ENCODE measurements at regions not wholly inside any gene's neighbourhood (a gene's known extent, or its start where the extent isn't known, plus 50 kb on each side); places are given as distances from the start of the nearest gene placed in this dataset.

- no peak for DNase-seq (ENCODE audit: low spot score)
Observed at GRCh38 chr1:5273280-5274003, 619.0 kb downstream of the AJAP1 start.

GRCh38 chr1:5272325-5272724 lies 617.9 kb downstream of the AJAP1 start:
- no peak for DNase-seq (ENCODE audit: low spot score)

- no peak for DNase-seq (ENCODE audit: low spot score)
Observed at GRCh38 chr1:5271264-5271663, 616.9 kb downstream of the AJAP1 start.

DNA sequence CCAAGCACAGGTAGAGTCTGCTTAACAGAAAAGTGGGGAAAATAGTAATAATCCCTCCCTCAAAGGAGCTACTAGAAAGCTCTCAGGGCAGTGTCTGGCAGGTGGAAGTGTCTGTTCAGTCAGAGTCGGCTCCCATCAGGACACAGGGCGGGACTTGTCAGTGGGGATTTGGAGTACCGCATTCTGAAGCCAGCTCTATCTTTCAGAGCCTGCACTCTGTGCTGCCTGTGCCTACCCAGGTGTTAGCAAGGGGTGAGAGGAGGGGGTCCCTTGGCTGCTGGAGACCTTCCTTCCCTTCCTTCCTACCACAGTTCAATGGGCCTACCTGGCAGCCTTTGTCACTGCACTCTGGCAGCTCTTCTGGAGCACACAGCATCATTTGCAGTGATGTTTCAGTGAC lies 615.5 kb downstream of the AJAP1 start:
- no peak for DNase-seq (ENCODE audit: low spot score)

DNA sequence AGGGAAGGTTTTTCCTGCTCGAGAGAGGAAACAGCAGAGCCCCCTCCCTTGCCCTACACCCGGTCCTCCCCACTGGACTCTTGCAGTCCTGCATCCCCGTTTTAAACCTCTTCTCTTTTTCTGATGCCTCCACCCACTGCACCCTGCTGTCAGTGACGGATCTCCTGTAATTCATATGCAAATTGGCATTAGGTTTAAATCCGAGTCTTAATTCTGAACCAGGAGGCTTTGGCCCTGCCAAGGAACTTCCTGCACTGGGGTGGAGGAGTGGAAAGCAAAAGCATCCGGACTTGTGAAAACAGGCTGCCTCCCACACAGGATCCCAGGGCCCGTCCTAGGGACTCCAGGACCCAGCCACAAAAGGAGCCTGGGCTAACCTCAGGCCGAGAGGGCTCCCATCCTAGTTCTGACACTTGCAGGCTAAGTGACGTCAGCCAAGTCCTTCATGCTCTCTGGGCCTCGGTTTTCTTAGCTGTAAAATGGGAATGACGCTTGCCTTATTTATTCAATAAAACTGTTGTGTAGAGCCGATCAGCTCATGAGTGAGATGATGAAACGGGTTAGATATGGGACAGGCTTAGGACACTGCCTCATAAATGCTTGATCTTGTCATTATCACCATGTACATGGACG lies 613.3 kb downstream of the AJAP1 start:
- no peak for DNase-seq (ENCODE audit: low spot score)

DNA sequence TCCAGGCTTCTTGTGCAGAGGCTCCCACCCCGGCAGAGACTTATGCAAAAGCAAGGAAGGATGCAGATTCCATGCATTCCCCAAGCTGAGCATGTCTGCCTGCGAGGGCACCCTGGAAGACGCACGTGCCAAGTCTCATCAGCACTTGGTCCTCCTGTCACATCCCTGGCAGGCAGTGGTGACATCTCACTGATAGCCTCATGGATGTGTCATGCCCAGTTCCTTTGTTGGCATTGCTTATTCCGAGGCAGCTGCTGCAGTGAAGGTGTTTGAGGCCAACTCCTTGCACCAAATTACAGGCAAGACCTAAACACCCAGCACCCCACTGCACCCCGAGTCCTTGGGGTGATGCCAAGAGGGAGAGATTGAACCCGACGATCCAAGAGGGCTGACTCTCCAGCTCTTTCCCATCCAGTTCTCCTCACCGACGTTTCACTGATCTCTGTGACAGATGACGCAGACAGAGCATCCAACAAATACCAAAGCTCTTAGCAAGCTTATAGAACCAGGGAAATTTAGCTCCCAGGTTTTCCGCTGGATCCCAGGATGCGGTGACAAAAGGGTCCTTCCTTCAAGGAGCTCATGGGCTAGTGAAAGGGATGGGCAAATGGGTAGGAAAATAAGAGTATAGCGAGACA lies 611.1 kb downstream of the AJAP1 start:
- DNase-seq (ENCODE audit: low spot score): no peak

GRCh38 chr1:5264476-5264875 lies 610.1 kb downstream of the AJAP1 start:
- DNase-seq (ENCODE audit: low spot score): no peak

- DNase-seq (ENCODE audit: low spot score): no peak
Observed at GRCh38 chr1:5256793-5257192, 602.4 kb downstream of the AJAP1 start.

- no peak for DNase-seq (ENCODE audit: low spot score)
Observed at GRCh38 chr1:5254975-5255374, 600.6 kb downstream of the AJAP1 start.

GRCh38 chr1:5254131-5254725 lies 599.8 kb downstream of the AJAP1 start:
- no peak for DNase-seq (ENCODE audit: low spot score)

DNA sequence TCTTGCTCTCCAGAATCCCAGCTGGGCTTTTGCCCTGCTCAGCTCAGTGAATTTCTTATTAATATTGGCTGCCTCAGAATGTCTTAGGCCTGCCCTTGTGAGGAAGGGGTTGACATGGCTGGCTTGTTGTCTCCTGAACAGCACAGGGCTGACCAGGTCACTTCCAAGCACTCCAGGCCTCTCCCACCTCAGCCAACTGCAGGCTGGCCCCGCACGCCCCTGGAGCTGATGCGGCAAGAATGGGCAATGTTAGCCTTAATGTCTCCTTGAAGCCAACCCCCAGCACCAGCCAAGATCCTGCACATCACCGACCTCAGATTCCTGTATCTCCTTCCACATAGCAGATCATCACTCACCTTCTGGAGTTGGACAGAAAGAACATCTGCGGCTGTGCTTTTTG lies 598.6 kb downstream of the AJAP1 start:
- DNase-seq (ENCODE audit: low spot score): no peak

DNA sequence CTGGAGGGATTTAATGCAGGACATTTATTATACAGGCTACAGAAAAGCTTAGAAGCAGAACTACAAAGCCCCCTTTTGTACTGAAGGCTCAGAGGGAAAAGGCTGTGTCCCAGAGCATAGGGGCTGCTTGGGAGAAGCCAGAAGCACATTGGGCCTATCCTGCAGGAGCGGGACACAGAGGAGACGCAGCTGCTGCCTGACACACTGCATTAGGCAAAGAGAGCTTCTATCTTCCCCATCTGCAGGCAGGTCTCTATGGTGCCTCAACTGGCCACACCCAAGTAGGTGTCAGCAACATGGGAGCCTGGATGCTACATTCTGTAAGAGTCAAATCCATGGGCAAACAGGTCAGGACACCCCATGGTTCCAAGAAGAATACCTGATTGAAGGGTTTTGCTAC lies 595.9 kb downstream of the AJAP1 start:
- no peak for DNase-seq (ENCODE audit: low spot score)

GRCh38 chr1:5245348-5245747 lies 590.9 kb downstream of the AJAP1 start:
- DNase-seq (ENCODE audit: low spot score): no peak

DNA sequence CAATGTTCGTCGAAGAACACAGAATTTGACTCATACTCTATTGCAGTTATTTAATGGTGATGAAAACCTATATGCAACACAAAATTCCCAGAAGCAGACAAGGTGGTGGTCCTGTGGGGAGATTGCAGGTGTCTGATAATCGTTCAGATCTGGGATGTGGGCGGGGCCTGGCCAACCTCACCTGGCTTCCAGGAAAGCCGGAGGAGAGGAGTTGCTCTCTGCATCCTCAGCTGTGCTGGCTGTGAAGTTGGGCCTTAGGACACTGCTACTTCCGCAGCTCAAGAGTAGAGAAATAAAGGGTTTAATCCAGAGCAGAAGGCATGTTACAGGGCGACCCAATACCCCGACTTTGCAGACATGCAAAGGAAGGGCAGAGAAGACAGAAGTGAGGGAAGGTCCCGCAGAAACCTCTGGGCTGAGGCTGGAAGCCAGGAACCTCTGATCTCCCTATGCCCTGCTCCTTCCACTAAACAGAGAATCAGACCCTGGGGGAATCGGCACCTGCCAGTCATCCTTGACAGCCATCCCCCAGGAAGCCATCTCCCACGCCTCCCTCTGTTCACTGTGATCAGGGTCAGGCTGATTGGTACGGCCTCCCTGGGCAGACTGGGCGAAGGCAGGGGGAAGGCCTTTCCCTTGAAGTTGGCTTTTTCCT lies 590.3 kb downstream of the AJAP1 start:
- DNase-seq (ENCODE audit: low spot score): no peak

DNA sequence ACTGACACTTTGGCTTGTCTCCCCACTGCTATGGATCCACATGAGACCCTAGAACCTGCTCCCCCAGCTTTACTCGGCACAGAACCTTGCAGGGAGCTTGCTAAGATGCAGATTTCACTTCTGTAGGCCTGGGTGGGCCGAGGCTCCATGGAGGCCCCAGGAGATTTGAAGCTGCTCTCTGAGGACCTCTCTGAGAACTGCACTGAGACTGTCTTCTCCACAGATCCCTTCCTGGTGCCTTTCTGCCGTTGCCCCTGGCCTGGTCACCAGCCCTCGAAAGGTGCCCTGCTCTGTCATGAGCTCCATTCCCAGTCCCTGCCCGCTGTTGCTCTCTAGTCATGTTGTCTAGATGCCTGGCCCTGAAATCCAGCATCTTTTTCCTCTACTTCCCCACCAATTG lies 588.4 kb downstream of the AJAP1 start:
- no peak for DNase-seq (ENCODE audit: low spot score)

DNA sequence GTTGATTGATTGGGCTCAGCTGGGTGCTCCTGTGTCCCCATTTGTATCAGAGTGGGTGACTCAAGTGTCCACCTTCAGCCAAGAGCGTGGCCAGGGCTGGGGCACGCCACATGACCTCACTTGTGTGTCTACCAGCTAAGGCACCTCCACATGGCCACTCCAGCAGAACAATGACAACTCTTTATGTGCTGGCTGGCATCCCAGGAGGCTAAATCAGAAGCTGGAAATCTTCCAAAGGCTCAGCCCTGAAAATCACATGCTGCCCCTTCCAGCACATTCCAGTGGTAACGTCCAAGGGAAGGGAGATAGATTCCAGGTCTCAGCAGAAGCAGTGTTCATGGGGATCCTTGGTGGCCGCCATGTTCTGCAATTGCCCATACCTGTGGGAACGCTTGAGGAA lies 585.5 kb downstream of the AJAP1 start:
- DNase-seq (ENCODE audit: low spot score): no peak

DNA sequence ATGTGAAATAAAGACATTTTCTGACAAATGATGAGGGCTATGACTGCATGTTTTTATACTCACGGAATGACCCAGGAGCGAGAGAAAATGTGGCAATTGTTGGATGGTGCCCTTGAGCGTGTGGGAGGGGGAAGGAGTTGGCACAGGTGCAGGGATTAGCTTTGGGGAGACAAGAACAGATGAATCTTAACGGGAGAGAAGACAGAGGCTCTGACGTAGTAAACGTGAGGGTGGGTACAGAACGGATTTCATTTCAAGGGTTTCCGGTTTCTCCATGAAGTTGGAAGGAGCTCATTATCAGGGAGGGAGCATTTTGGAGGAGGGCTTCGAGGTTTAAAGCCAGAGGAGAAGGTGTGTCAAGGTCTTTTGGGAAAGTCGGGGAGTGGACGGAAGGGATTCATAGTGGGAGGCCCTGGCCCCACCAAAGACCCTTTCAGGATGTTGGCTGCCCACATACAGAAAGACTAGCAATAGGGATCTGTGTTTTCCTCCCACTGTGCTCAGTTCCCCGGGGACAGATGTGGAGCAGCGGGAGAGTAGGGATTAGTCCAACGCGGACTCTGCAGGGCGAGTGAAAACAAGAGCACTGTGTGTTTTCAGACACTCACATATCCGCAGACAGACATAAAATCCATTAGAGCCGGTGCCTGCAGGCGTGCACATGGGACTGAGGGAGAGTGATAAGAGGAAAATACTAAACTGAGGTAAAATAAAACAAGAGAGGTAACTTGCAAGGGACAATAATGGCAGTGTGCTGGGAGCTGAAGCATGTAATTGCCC lies 584.1 kb downstream of the AJAP1 start:
- DNase-seq (ENCODE audit: low spot score): no peak

DNA sequence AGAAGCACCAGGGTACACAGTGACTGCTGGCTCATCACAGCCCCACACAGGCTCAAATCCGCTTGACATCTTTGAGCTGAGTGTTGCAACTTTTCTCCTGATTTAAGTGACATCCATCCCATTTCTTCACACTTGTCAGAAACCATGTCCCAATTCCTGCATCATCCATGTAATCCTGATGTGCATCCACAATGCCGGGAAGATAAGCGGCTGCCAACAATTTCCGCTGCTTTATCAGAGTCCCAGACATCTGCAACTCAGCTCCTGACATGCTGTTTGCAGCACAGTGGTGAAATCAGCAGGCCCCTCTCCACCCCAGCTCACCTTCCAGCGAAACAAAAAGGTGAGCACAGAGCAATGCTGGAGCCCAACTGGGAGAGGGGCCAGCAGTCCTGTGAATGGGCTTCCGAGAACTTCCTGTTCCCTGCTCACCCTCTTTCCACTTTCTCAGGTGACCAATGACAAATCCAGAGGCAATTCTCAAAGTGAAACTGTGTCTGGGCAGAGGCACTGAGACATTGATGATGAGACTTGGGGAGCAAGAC lies 581.0 kb downstream of the AJAP1 start:
- DNase-seq (ENCODE audit: low spot score): no peak

DNA sequence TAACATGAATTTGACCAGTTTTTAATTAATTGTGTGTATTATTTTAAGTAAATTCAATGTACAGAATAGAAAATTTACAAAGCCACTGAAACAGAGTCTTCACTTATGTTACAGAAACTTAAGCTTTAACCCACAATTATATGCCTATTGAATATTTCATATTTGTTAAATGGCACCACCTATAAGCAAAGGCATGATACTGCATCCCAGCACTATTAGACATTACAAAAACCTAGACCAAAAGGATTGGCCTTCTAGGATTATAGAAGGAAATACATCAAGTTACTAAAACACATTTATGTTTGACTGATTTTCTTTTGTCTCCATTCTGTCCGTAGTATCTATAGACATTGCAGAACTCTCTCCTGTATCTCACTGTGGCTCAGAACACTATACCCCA lies 578.1 kb downstream of the AJAP1 start:
- DNase-seq (ENCODE audit: low spot score): no peak

GRCh38 chr1:5231541-5232315 lies 577.3 kb downstream of the AJAP1 start:
- no peak for DNase-seq (ENCODE audit: low spot score)

DNA sequence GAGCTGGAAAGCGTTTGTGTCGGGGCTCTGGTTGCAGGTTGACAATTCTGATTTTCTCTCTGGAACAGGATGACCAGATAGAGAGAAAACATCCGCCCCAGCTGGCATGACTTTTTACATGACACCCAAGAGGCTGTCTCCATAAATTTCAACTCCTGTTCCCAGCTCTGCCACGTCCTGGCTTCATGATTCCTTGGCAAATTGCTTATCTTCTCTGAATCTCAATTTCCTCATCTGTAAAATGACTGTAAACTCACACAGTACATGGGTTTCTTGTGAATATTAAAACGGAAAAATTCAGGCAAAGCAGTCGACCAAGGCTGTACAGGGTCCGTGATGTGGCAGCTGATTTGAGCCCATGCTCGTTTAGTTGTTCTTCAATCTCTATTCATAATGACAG lies 572.7 kb downstream of the AJAP1 start:
- no peak for DNase-seq (ENCODE audit: low spot score)

Data from hematopoietic multipotent progenitor cell treated with erythropoietin and hydrocortisone succinate and interleukin-3 and kit ligand, for 17 days (in vitro differentiated cells).